Gastroesophageal sphincter (tissue), 4 donors: ENCODE measurements at regions not wholly inside any gene's neighbourhood (a gene's known extent, or its start where the extent isn't known, plus 50 kb on each side); places are given as distances from the start of the nearest gene placed in this dataset.

Experiments used
- ATAC-seq: fragments of 150-250 bp; one replicate; pipeline ENCODE4 v1.9.1; 2016; ENCODE audit warnings: mild to moderate bottlenecking, moderate library complexity
- H3K27ac ChIP-seq, 4 donors: fragments of 200-600 bp; sonication (generic) in 3 of 4; 1 replicate in 3 of 4; 2 replicates in 1 of 4; pipeline ENCODE4 v1.5.1; 2016 to 2019
- H3K27me3 ChIP-seq: fragments of 200-600 bp; sonication (generic); one replicate; pipeline ENCODE4 v1.5.1; 2019
- H3K36me3 ChIP-seq, 2 donors: fragments of 200-600 bp; sonication (generic); one replicate each; pipeline ENCODE4 v1.5.1; 2019; ENCODE audit warnings: control low read depth in 1 of 2
- H3K4me1 ChIP-seq, 3 donors: fragments of 200-600 bp; sonication (generic); 1 replicate in 2 of 3; 2 replicates in 1 of 3; pipeline ENCODE4 v1.5.1; 2016 to 2019; ENCODE audit warnings: control low read depth in 2 of 3
- H3K4me3 ChIP-seq, 2 donors: fragments of 200-600 bp; sonication (generic); one replicate each; pipeline ENCODE4 v1.5.1; 2019; ENCODE audit warnings: mild to moderate bottlenecking in 1 of 2, moderate library complexity in 1 of 2
- H3K9me3 ChIP-seq, 3 donors: fragments of 200-600 bp; sonication (generic); one replicate each; pipeline ENCODE4 v1.5.1; 2017 to 2019; ENCODE audit warnings: control low read depth in 2 of 3
- EP300 ChIP-seq: sonication (generic); formaldehyde crosslinking; IDR thresholded peaks from one replicate; pipeline ENCODE4 v1.6.1; 2017; ENCODE audit warnings: antibody characterized with exemption, mild to moderate bottlenecking
- POLR2A ChIP-seq, 2 donors: fragments of 450-650 bp; IDR thresholded peaks; one replicate each; pipeline ENCODE4 v1.6.1; 2017; ENCODE audit warnings: antibody characterized with exemption in 2 of 2, mild to moderate bottlenecking in 2 of 2, moderate library complexity in 1 of 2
- POLR2AphosphoS5 ChIP-seq: sonication (generic); formaldehyde crosslinking; IDR thresholded peaks from one replicate; pipeline ENCODE4 v1.6.1; 2017; ENCODE audit warnings: antibody characterized with exemption
- WGBS, 2 donors: methylation state at CpG; one replicate each; pipeline ENCODE4 v1.1.5; 2018; ENCODE audit warnings: low coverage in 1 of 2; 5-methylcytosine and 5-hydroxymethylcytosine counted together
- TF ChIP-seq, protein P1 (sequence below), 4 experiments: fragments of 200-600 bp in 2 of 4; fragments of 450-650 bp in 2 of 4; sonication (generic) in 1 of 4; IDR thresholded peaks; one replicate each; pipeline ENCODE4 v1.5.1; 2017 to 2019; ENCODE audit warnings: antibody characterized with exemption in 4 of 4, mild to moderate bottlenecking in 2 of 4, moderate library complexity in 2 of 4

DNA sequence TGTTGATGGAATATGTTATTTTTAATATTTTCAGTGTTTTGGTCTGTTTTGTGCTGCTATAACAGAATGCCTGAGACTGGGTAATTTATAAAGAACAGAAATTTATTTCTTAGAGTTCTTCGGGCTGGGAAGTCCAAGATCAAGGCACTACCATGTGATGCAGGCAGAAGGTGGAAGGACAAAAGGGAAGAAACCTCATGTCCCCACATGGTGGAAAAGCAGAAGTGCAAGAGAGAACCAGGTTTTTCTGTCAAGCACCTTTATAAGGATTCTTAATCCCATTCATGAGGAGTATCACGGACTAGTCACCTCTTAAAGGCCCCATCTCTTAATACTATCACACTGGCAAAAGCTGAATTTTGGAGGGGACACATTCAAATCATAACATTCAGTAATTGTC is 57.9 kb upstream of the EPHB3 start:
- no peak overlapping the region for H3K27ac ChIP-seq
- TF ChIP-seq POLR2A (IDR thresholded peaks at IDR 0.05): no peak
- no peak for TF ChIP-seq POLR2AphosphoS5
- no peak for TF ChIP-seq EP300
- TF ChIP-seq, protein P1, sequence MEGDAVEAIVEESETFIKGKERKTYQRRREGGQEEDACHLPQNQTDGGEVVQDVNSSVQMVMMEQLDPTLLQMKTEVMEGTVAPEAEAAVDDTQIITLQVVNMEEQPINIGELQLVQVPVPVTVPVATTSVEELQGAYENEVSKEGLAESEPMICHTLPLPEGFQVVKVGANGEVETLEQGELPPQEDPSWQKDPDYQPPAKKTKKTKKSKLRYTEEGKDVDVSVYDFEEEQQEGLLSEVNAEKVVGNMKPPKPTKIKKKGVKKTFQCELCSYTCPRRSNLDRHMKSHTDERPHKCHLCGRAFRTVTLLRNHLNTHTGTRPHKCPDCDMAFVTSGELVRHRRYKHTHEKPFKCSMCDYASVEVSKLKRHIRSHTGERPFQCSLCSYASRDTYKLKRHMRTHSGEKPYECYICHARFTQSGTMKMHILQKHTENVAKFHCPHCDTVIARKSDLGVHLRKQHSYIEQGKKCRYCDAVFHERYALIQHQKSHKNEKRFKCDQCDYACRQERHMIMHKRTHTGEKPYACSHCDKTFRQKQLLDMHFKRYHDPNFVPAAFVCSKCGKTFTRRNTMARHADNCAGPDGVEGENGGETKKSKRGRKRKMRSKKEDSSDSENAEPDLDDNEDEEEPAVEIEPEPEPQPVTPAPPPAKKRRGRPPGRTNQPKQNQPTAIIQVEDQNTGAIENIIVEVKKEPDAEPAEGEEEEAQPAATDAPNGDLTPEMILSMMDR (IDR thresholded peaks at IDR 0.05): no peak
- no peak overlapping the region for H3K4me3 ChIP-seq
- no peaks in the 10 kb centered on the region for H3K36me3 ChIP-seq
- peaks cover 64% of the 10 kb centered on the region for H3K27me3 ChIP-seq
- H3K4me1 ChIP-seq: no peaks in the 10 kb centered on the region
- ATAC-seq: no peak
- H3K9me3 ChIP-seq: peaks cover 0 to 10% (median 0%) of the 10 kb centered on the region in 3 donors
- WGBS, 2 donors: 39% methylated on average over 2 of the region's 2 CpGs

DNA sequence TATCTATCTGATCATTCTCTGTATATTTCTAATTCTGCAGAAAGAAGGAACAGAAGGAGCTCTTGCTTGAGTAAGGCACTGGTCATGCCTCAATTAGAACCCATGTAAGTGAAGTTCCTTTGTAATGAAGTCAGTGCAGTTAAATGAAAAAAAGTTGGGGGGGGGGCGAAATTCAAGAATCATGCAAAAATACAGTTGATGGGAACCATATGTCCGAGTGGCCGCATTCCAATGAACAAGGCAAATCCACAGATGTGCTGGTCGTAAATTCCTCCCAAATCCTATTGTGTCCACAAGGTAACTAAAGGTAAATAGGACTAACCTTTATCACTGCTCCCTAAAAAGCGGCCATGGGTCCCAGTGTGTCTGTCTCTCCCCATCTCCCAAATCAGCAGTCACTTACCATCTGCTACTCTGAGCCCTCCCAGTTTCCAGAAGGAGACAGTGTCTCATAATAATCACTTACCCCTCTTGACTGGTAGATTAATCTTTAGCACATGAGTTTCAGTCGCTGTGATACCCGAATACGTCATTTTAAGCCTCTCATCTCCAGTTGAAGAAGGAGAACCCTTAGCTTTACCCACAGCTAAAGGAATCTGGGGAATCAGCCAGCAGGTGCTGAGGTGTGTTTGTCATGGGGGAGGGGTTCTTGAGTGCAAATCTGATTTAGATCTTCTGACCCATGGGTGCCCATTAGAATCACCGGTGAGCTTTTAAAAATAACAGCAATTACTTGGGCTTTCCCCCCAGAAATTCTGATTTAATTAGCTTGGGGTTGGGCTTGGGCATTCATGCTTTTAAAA is 56.3 kb upstream of the EPHB3 start:
- 47 to 56% methylated on average over 8 of the region's 9 CpGs for WGBS, 2 donors
- H3K36me3 ChIP-seq: no peaks in the 10 kb centered on the region
- peaks cover 63% of the 10 kb centered on the region for H3K27me3 ChIP-seq
- peaks cover 0 to 10% (median 0%) of the 10 kb centered on the region in 3 donors for H3K9me3 ChIP-seq
- H3K4me1 ChIP-seq: no peaks in the 10 kb centered on the region
- H3K27ac ChIP-seq: no peak overlapping the region
- no peak for TF ChIP-seq POLR2AphosphoS5
- H3K4me3 ChIP-seq: no peak overlapping the region
- no peak for ATAC-seq

DNA sequence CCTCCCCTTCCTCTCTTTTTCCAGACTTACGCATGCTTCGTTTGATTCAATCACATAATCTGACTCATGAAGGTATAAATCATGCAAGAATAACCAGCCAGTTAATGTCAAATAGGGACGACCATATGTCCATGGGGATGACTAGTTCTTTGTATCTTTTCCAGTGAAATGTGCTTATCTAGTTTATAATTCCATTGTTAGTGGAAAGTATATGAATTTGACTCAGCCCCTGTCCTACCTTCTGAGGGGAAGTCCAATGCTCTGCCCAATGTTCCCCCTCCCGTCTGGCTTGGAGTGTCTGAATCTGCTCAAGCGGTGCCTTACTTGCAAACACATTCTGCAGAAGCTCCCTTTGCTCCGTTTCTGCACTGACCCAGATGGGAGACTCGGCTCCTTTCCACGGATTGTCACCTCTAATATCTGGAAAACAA is 55.0 kb upstream of the EPHB3 start:
- no peak for TF ChIP-seq EP300
- no peak for TF ChIP-seq POLR2AphosphoS5
- TF ChIP-seq POLR2A (IDR thresholded peaks at IDR 0.05): no peak
- TF ChIP-seq, protein P1 (IDR thresholded peaks at IDR 0.05): no peak
- no peaks in the 10 kb centered on the region for H3K36me3 ChIP-seq
- peaks cover 0 to 12% (median 0%) of the 10 kb centered on the region in 3 donors for H3K9me3 ChIP-seq
- WGBS, 2 donors: 40 to 50% methylated on average over 3 to 8 of the region's 8 CpGs
- peaks cover 65% of the 10 kb centered on the region for H3K27me3 ChIP-seq
- H3K4me1 ChIP-seq: no peaks in the 10 kb centered on the region
- no peak for ATAC-seq
- H3K4me3 ChIP-seq: no peak overlapping the region
- no peak overlapping the region for H3K27ac ChIP-seq

DNA sequence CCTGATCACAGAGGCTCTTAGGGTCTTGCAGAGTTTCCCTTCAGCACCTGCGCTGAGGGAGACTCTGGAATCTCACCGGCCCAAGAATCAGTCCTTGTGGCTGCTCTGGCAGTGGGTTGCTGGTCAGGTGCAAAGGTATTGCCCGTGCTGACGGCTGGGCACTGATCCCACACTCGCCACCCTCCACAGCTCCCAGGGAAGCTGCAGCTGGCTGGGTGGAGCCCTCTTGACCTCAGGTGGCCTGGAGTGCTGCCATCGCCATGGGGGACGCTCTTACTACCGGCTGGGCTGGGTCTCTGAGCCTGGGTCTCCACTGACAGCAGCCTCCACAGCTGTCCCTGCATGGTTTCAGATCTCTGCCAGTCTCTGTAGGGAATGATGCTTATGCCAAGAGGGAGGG is 52.6 kb upstream of the EPHB3 start:
- H3K9me3 ChIP-seq: peaks cover 0 to 8% (median 0%) of the 10 kb centered on the region in 3 donors
- H3K36me3 ChIP-seq: no peaks in the 10 kb centered on the region
- TF ChIP-seq POLR2AphosphoS5: no peak
- TF ChIP-seq, protein P1 (IDR thresholded peaks at IDR 0.05): no peak
- no peak for TF ChIP-seq EP300
- no peak for TF ChIP-seq POLR2A (IDR thresholded peaks at IDR 0.05)
- H3K4me3 ChIP-seq: no peak overlapping the region
- no CpG with 5 or more reads among the region's 8 CpGs for WGBS, 2 donors
- no peak for ATAC-seq
- peaks cover 0 to 10% (median 9%) of the 10 kb centered on the region in 3 donors for H3K4me1 ChIP-seq
- H3K27me3 ChIP-seq: peaks cover 83% of the 10 kb centered on the region
- no peak overlapping the region for H3K27ac ChIP-seq

DNA sequence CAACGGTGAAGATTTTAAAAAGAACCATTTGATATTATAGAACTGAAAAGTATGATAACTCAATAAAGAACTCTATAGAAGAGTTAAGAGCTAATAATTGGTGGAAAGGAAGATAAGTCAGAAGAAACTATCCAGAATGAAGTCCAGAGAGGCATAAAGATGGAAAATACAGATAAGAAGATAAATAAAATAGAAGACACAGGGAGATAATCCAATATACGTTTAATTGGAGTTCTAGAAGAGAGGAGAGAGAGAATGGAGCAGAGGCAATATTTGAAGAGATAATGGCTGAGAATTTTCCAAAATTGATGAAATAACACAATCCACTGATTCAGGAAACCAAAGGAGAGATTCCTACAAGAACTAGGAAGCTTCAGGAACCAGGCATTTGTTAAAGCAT is 49.8 kb upstream of the EPHB3 start:
- Histone ChIP-seq H3K4me1 (peaks cover 0 to 14% (median 10%) of the 10 kb centered on the region in 3 donors), H3K9me3 (peaks cover 0 to 8% (median 0%) of the 10 kb centered on the region in 3 donors), H3K27me3 (peaks cover 76% of the 10 kb centered on the region), H3K4me3 (no peak overlapping the region), H3K36me3 (no peaks in the 10 kb centered on the region), H3K27ac (no peak overlapping the region)
- TF ChIP-seq, protein P1 (IDR thresholded peaks at IDR 0.05): no peak
- TF ChIP-seq EP300 (no peak), POLR2AphosphoS5 (no peak), POLR2A (IDR thresholded peaks at IDR 0.05) (no peak)
- no peak for ATAC-seq
- 89 to 100% methylated on average over 1 to 2 of the region's 2 CpGs for WGBS, 2 donors
